ENCODE measurements at regions not wholly inside any gene's neighbourhood (a gene's known extent, or its start where the extent isn't known, plus 50 kb on each side); places are given as distances from the start of the nearest gene placed in this dataset.

DNA sequence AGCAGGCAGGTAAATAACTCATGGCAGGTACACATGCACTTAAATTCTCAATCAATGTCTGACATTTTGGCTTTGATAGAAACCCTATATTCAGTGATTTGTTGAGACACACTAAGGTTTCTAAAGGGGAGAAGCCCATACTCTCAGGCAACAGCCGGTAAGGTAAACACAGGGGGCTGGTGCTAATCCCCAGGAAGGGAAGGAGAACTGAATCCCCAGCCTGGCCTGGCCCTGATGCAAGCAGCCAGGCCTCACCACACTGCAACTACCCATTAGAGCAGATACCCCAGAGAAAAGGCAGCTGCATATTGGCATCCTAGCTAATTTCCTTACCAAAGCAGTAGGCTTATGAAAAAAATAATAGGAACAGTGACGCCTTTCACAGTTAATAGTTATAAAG lies 116.5 kb upstream of the LRRC7 start:
- TF ChIP-seq, protein P1, sequence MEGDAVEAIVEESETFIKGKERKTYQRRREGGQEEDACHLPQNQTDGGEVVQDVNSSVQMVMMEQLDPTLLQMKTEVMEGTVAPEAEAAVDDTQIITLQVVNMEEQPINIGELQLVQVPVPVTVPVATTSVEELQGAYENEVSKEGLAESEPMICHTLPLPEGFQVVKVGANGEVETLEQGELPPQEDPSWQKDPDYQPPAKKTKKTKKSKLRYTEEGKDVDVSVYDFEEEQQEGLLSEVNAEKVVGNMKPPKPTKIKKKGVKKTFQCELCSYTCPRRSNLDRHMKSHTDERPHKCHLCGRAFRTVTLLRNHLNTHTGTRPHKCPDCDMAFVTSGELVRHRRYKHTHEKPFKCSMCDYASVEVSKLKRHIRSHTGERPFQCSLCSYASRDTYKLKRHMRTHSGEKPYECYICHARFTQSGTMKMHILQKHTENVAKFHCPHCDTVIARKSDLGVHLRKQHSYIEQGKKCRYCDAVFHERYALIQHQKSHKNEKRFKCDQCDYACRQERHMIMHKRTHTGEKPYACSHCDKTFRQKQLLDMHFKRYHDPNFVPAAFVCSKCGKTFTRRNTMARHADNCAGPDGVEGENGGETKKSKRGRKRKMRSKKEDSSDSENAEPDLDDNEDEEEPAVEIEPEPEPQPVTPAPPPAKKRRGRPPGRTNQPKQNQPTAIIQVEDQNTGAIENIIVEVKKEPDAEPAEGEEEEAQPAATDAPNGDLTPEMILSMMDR (IDR thresholded peaks at IDR 0.05): no peak
- no peak overlapping the region for H3K4me3 ChIP-seq
- H3K27ac ChIP-seq: no peak overlapping the region
- DNase-seq (ENCODE audit: low spot score): no peak

- H3K4me3 ChIP-seq: no peak overlapping the region
- TF ChIP-seq, protein P1 (IDR thresholded peaks at IDR 0.05): no peak
- H3K27ac ChIP-seq: no peak overlapping the region
- DNase-seq (ENCODE audit: low spot score): no peak
Measured at GRCh38 chr1:69455718-69456117, 112.0 kb upstream of the LRRC7 start.

- TF ChIP-seq, protein P1 (IDR thresholded peaks at IDR 0.05): no peak
- no peak overlapping the region for H3K4me3 ChIP-seq
- no peak for DNase-seq (ENCODE audit: low spot score)
- no peak overlapping the region for H3K27ac ChIP-seq
Measured at GRCh38 chr1:69459244-69459643, 108.5 kb upstream of the LRRC7 start.

GRCh38 chr1:69475021-69475420 lies 92.7 kb upstream of the LRRC7 start:
- no peak for DNase-seq (ENCODE audit: low spot score)
- H3K27ac ChIP-seq: no peak overlapping the region
- TF ChIP-seq, protein P1 (IDR thresholded peaks at IDR 0.05): no peak
- H3K4me3 ChIP-seq: no peak overlapping the region

- no peak for DNase-seq (ENCODE audit: low spot score)
- TF ChIP-seq, protein P1 (IDR thresholded peaks at IDR 0.05): no peak
- no peak overlapping the region for H3K27ac ChIP-seq
Measured at GRCh38 chr1:69479734-69480133, 88.0 kb upstream of the LRRC7 start.

DNA sequence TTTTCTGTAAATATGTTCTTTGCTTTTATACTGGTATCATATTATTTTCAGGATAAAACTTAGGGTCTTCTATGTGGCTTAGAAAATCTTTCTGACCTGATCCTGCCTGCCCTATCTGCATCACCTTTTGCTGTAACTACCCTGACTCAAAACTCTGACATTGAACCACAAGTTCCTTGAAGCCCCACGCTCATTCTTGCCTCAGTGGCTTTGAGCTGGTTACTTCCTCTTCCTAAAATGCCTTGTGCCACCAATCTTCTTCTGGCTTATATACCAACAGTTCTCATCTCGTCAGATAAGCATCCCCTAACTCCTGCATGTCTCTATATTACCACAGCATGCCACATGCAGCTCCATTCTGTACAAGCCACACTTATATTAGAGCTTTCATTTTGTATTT lies 84.5 kb upstream of the LRRC7 start:
- no peak overlapping the region for H3K4me3 ChIP-seq
- no peak overlapping the region for H3K27ac ChIP-seq
- no peak for DNase-seq (ENCODE audit: low spot score)
- TF ChIP-seq, protein P1 (IDR thresholded peaks at IDR 0.05): no peak

More at GRCh38 chr1:69479734-69480133, 88.0 kb upstream of the LRRC7 start:
- H3K4me3 ChIP-seq: no peak overlapping the region

- Histone ChIP-seq H3K4me3 (no peak overlapping the region), H3K27ac (no peak overlapping the region)
- TF ChIP-seq, protein P1 (IDR thresholded peaks at IDR 0.05): no peak
- no peak for DNase-seq (ENCODE audit: low spot score)
Measured at GRCh38 chr1:69485616-69486015, 82.1 kb upstream of the LRRC7 start.
